Adipocyte (in vitro differentiated cells): ENCODE measurements at regions not wholly inside any gene's neighbourhood (a gene's known extent, or its start where the extent isn't known, plus 50 kb on each side); places are given as distances from the start of the nearest gene placed in this dataset.

Experiments used
- DNase-seq: peaks from one replicate; pipeline ENCODE4 v3.0.0-alpha.2; 2015; ENCODE audit warnings: low read depth
- H3K27me3 ChIP-seq: replicated peaks from 2 replicates; pipeline ENCODE4 v1.7.0; 2013; ENCODE audit warnings: mild to moderate bottlenecking, low read length, moderate library complexity; ENCODE audit not compliant: control insufficient read depth, insufficient read depth
- H3K36me3 ChIP-seq: 2 replicates; pipeline ENCODE4 v1.7.0; 2013; ENCODE audit warnings: low read length, mild to moderate bottlenecking, moderate library complexity; ENCODE audit not compliant: control insufficient read depth, insufficient read depth, severe bottlenecking
- H3K4me1 ChIP-seq: 2 replicates; pipeline ENCODE4 v1.7.0; 2013; ENCODE audit warnings: mild to moderate bottlenecking, low read length, moderate library complexity; ENCODE audit not compliant: control insufficient read depth, insufficient read depth
- H3K4me3 ChIP-seq: 2 replicates; pipeline ENCODE4 v1.7.0; 2013; ENCODE audit warnings: mild to moderate bottlenecking, low read length, moderate library complexity
- H3K9ac ChIP-seq: 2 replicates; pipeline ENCODE4 v1.7.0; 2013; ENCODE audit warnings: mild to moderate bottlenecking, low read length, moderate library complexity
- H3K9me3 ChIP-seq: 2 replicates; pipeline ENCODE4 v1.7.0; 2013; ENCODE audit warnings: mild to moderate bottlenecking, low read length, moderate library complexity; ENCODE audit not compliant: control insufficient read depth

- Histone ChIP-seq H3K27me3 (no peaks in the 10 kb centered on the region), H3K4me3 (no peak overlapping the region), H3K9ac (no peak overlapping the region), H3K4me1 (peaks cover 11% of the 10 kb centered on the region), H3K9me3 (no peaks in the 10 kb centered on the region), H3K36me3 (no peaks in the 10 kb centered on the region)
- no peak for DNase-seq
These were observed 190.1 kb upstream of the GDF10 start for GRCh38 chr10:47109906-47110305.

GRCh38 chr10:47111329-47111862 lies 188.6 kb upstream of the GDF10 start:
- Histone ChIP-seq H3K4me3 (no peak overlapping the region), H3K4me1 (no peaks in the 10 kb centered on the region), H3K27me3 (no peaks in the 10 kb centered on the region), H3K36me3 (no peaks in the 10 kb centered on the region), H3K9ac (no peak overlapping the region), H3K9me3 (no peaks in the 10 kb centered on the region)
- no peak for DNase-seq

DNA sequence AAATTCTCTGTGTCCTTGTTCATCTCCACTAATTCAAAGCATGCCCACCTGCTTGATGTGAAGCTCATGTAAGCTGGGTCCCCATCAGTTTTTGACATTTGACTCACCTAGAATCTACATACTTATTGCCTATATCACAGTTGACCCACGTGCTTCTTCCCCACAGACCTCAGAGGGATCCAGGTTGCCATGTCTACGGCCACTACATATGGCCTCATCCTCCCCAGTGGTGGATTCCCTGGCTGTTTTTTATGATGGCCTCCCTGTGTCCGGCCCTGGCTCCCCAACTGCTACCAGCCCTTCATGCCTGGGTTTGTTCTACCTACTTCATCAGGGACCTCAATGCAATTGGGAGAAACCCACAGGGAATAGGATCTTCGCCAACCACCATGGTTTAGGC lies 187.4 kb upstream of the GDF10 start:
- Histone ChIP-seq H3K27me3 (no peaks in the 10 kb centered on the region), H3K4me1 (no peaks in the 10 kb centered on the region), H3K9ac (no peak overlapping the region), H3K4me3 (no peak overlapping the region), H3K9me3 (no peaks in the 10 kb centered on the region), H3K36me3 (no peaks in the 10 kb centered on the region)
- no peak for DNase-seq

- Histone ChIP-seq H3K27me3 (no peaks in the 10 kb centered on the region), H3K4me1 (no peaks in the 10 kb centered on the region), H3K36me3 (no peaks in the 10 kb centered on the region), H3K9ac (no peak overlapping the region), H3K9me3 (no peaks in the 10 kb centered on the region), H3K4me3 (no peak overlapping the region)
- no peak for DNase-seq
These were observed 186.0 kb upstream of the GDF10 start for GRCh38 chr10:47113907-47114500.

DNA sequence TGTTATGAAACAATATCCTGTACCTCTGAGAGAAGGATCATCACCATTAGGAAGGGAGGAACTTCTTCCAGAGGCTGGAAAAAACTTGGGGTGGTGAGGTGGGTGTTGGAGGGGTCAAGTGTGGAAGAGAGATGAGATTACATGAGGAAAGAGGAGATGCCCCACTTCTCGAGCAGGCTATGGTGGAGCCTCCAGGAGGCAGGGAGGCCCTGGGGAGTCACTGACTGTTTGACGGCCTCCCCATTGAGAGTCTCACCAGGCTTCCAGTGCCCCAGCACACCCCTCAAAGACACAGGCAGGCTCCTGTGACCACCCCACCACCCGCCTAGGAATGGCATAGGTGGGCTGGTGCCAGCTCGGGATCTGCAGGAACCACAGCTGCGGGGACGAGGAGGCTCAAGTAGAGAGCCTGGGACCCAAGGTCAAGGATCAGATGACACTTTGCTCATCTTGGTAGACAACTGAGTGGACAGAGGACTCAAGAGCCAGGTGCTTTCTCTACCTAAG lies 185.3 kb upstream of the GDF10 start:
- H3K4me3 ChIP-seq = no peak overlapping the region
- H3K9me3 ChIP-seq = no peaks in the 10 kb centered on the region
- H3K9ac ChIP-seq = no peak overlapping the region
- DNase-seq = no peak
- no peaks in the 10 kb centered on the region for H3K36me3 ChIP-seq
- H3K27me3 ChIP-seq = no peaks in the 10 kb centered on the region
- no peaks in the 10 kb centered on the region for H3K4me1 ChIP-seq

DNA sequence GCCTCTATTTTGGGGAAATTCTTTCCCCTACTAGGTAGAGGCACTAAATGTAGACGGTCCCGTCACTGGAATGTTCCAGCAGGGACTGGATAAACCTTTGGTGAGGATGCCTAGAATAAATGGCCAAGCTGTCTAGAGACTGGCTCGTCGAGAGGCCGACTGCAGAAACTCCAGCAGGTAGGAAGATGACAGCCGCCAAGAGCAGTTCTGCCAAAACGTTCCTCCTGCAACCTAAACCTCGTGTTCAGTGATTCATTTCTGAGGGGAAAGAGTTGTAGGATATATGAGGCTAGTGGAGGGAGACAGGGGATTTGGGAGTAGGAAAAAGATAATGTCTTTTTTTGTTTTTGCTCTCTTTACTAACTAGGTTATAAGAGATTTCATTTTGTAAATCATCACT lies 184.7 kb upstream of the GDF10 start:
- Histone ChIP-seq H3K4me1 (no peaks in the 10 kb centered on the region), H3K36me3 (no peaks in the 10 kb centered on the region), H3K9ac (no peak overlapping the region), H3K9me3 (no peaks in the 10 kb centered on the region), H3K4me3 (no peak overlapping the region), H3K27me3 (no peaks in the 10 kb centered on the region)
- no peak for DNase-seq

GRCh38 chr10:47116445-47116844 lies 183.6 kb upstream of the GDF10 start:
- no peaks in the 10 kb centered on the region for H3K36me3 ChIP-seq
- no peaks in the 10 kb centered on the region for H3K4me1 ChIP-seq
- H3K9me3 ChIP-seq = no peaks in the 10 kb centered on the region
- no peak overlapping the region for H3K9ac ChIP-seq
- H3K27me3 ChIP-seq = no peaks in the 10 kb centered on the region
- no peak overlapping the region for H3K4me3 ChIP-seq
- no peak for DNase-seq

DNA sequence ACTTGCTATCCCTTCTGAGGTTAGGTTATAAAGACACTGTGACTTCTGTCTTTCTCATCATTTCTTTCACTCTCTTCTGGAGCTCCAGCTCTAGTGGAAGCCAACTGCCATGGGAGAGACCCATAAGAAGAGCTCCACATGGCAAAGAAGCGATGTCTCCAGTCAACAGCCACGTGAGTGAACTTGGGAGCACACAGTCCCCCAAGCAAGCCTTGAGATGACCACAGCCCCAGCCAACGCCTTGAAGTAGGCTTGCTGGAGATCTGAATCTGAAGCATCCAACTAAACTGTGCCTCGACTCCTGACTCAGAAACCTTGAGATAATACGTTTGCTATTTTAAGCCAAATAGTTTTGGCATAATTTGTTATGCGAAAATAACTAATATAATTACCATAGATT lies 181.7 kb upstream of the GDF10 start:
- H3K9ac ChIP-seq = no peak overlapping the region
- H3K9me3 ChIP-seq = peaks cover 1% of the 10 kb centered on the region
- no peak overlapping the region for H3K4me3 ChIP-seq
- H3K27me3 ChIP-seq = no peaks in the 10 kb centered on the region
- H3K4me1 ChIP-seq = no peaks in the 10 kb centered on the region
- H3K36me3 ChIP-seq = no peaks in the 10 kb centered on the region
- DNase-seq = no peak

GRCh38 chr10:47121336-47121735 lies 178.7 kb upstream of the GDF10 start:
- Histone ChIP-seq H3K36me3 (no peaks in the 10 kb centered on the region), H3K9ac (no peak overlapping the region), H3K9me3 (peaks cover 2% of the 10 kb centered on the region), H3K4me1 (no peaks in the 10 kb centered on the region), H3K27me3 (no peaks in the 10 kb centered on the region), H3K4me3 (no peak overlapping the region)
- peak; percentile 55 for DNase-seq

DNA sequence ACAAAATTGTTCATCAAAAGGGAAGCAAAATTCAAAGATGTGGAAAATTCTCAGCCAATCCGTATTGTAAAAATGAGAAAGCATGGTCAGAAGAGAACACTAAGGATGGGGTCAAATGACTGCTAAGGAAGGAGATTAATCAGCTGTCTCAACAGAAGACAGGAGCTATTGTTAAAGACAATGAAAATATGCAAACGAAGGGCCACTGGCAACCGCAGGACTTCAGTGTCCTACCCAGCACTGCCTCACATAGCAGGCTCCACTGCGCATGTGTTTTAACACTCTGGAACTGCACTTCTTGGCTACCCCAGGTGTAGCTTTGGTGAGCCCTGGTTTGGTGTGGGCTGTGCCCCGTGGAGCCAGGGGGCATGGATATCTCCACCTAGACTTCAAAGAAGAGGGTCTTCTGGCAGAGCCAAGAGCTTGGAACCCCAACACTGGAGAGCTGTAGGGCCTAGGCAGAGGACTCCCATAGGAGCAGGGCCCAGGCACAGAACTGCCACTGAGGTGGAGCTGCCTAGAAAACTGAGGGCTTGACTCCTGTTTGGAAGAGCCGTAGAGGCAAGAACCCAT lies 176.2 kb upstream of the GDF10 start:
- DNase-seq = no peak
- no peak overlapping the region for H3K4me3 ChIP-seq
- H3K4me1 ChIP-seq = no peaks in the 10 kb centered on the region
- no peak overlapping the region for H3K9ac ChIP-seq
- H3K27me3 ChIP-seq = no peaks in the 10 kb centered on the region
- peaks cover 2% of the 10 kb centered on the region for H3K9me3 ChIP-seq
- H3K36me3 ChIP-seq = no peaks in the 10 kb centered on the region

GRCh38 chr10:47127188-47127785 lies 172.7 kb upstream of the GDF10 start:
- Histone ChIP-seq H3K27me3 (no peaks in the 10 kb centered on the region), H3K4me1 (no peaks in the 10 kb centered on the region), H3K4me3 (no peak overlapping the region), H3K36me3 (no peaks in the 10 kb centered on the region), H3K9me3 (peaks cover 2% of the 10 kb centered on the region), H3K9ac (no peak overlapping the region)
- no peak for DNase-seq
